Thyroid gland (tissue), 4 donors: ENCODE measurements at regions not wholly inside any gene's neighbourhood (a gene's known extent, or its start where the extent isn't known, plus 50 kb on each side); places are given as distances from the start of the nearest gene placed in this dataset.

ENCODE experiments used
- CTCF ChIP-seq, 6 experiments: fragments of 200-600 bp in 3 of 6; fragments of 450-650 bp in 3 of 6; sonication (generic) in 3 of 6; IDR thresholded peaks; one replicate each; pipeline ENCODE4 v1.5.1; 2016 to 2019; ENCODE audit warnings: antibody characterized with exemption in 6 of 6, mild to moderate bottlenecking in 2 of 6, inconsistent platforms in 1 of 6, moderate library complexity in 1 of 6
- POLR2A ChIP-seq, 2 donors: fragments of 450-650 bp; IDR thresholded peaks; one replicate each; pipeline ENCODE4 v1.6.1; 2017; ENCODE audit warnings: antibody characterized with exemption in 2 of 2, mild to moderate bottlenecking in 2 of 2, moderate library complexity in 1 of 2

GRCh38 chr12:64995816-64996215 lies 125.3 kb downstream of the WIF1 start:
- TF ChIP-seq CTCF (IDR thresholded peaks at IDR 0.05) (no peak), POLR2A (IDR thresholded peaks at IDR 0.05) (no peak)
